ENCODE measurements at regions not wholly inside any gene's neighbourhood (a gene's known extent, or its start where the extent isn't known, plus 50 kb on each side); places are given as distances from the start of the nearest gene placed in this dataset.

GRCh38 chr10:55141892-55142291 lies 340.9 kb upstream of the PCDH15 start:
- no peaks in the 10 kb centered on the region for H3K36me3 Mint-ChIP-seq
- POLR2A ChIA-PET = no interaction called here
- H3K9me3 Mint-ChIP-seq = peaks cover 5% of the 10 kb centered on the region; the same call in 1 of the 2 replicates
- peaks cover 10% of the 10 kb centered on the region for H3K4me1 Mint-ChIP-seq
- ATAC-seq (no peak), DNase-seq (ENCODE audit: low spot score) (no peak)
- no peak overlapping the region for H3K27ac Mint-ChIP-seq
- TF ChIP-seq ZNF416 (CRISPR knock-in tag; IDR thresholded peaks at IDR 0.05) (no peak), NR1H2 (CRISPR knock-in tag; IDR thresholded peaks at IDR 0.05) (no peak), IRF2 (CRISPR knock-in tag; IDR thresholded peaks at IDR 0.05; ENCODE audit: borderline replicate concordance, low read depth) (no peak), E2F5 (CRISPR knock-in tag; IDR thresholded peaks at IDR 0.05) (no peak), GTF2I (CRISPR knock-in tag; conservative IDR thresholded peaks at IDR 0.05) (no peak), MYBL2 (CRISPR knock-in tag; IDR thresholded peaks at IDR 0.05) (no peak), ZNF121 (CRISPR knock-in tag; IDR thresholded peaks at IDR 0.05) (no peak), ATF2 (CRISPR knock-in tag; IDR thresholded peaks at IDR 0.05; ENCODE audit: borderline replicate concordance, low read depth) (no peak), FOXJ3 (CRISPR knock-in tag; IDR thresholded peaks at IDR 0.05; ENCODE audit: borderline replicate concordance) (no peak), MLX (CRISPR knock-in tag; IDR thresholded peaks at IDR 0.05) (no peak), ZNF425 (CRISPR knock-in tag; conservative IDR thresholded peaks at IDR 0.05) (no peak), NFYB (CRISPR knock-in tag; conservative IDR thresholded peaks at IDR 0.05; ENCODE audit: low read depth) (no peak), TEAD1 (CRISPR knock-in tag; IDR thresholded peaks at IDR 0.05) (no peak)
- CTCF ChIA-PET = no interaction called here
- no peaks in the 10 kb centered on the region for H3K27me3 Mint-ChIP-seq (ENCODE audit: low read depth)
- H3K4me3 Mint-ChIP-seq = no peak overlapping the region

- peaks cover 4% of the 10 kb centered on the region; the same call in 1 of the 2 replicates for H3K9me3 Mint-ChIP-seq
- H3K4me3 Mint-ChIP-seq = no peak overlapping the region
- no peaks in the 10 kb centered on the region for H3K27me3 Mint-ChIP-seq (ENCODE audit: low read depth)
- H3K4me1 Mint-ChIP-seq = peaks cover 6% of the 10 kb centered on the region
- H3K36me3 Mint-ChIP-seq = no peaks in the 10 kb centered on the region
- H3K27ac Mint-ChIP-seq = no peak overlapping the region
- CTCF ChIA-PET = no interaction called here
- ATAC-seq = no peak
- no peak for TF ChIP-seq GTF2I (CRISPR knock-in tag; conservative IDR thresholded peaks at IDR 0.05)
- POLR2A ChIA-PET = no interaction called here
- DNase-seq (ENCODE audit: low spot score) = no peak
These were observed 336.0 kb upstream of the PCDH15 start for GRCh38 chr10:55137063-55137462.

GRCh38 chr10:55104738-55105137 lies 303.7 kb upstream of the PCDH15 start:
- no peaks in the 10 kb centered on the region for H3K9me3 Mint-ChIP-seq
- DNase-seq (ENCODE audit: low spot score) (no peak), ATAC-seq (no peak)
- H3K4me3 Mint-ChIP-seq = no peak overlapping the region
- no peaks in the 10 kb centered on the region for H3K36me3 Mint-ChIP-seq
- ChIA-PET CTCF (interaction anchor here (1.1 kb wide), 1 partner anchor 13 kb away, joined by 5 read pairs; no protein-coding TSS in a partner anchor), POLR2A (no interaction called here)
- H3K27me3 Mint-ChIP-seq (ENCODE audit: low read depth) = no peaks in the 10 kb centered on the region
- peaks cover 7% of the 10 kb centered on the region for H3K4me1 Mint-ChIP-seq
- no peak overlapping the region for H3K27ac Mint-ChIP-seq
- TF ChIP-seq ZNF121 (CRISPR knock-in tag; IDR thresholded peaks at IDR 0.05) (no peak), USF2 (CRISPR knock-in tag; IDR thresholded peaks at IDR 0.05) (no peak), FOXJ3 (CRISPR knock-in tag; IDR thresholded peaks at IDR 0.05; ENCODE audit: borderline replicate concordance) (no peak), ZBTB21 (CRISPR knock-in tag; IDR thresholded peaks at IDR 0.05; ENCODE audit: borderline replicate concordance) (no peak), TEAD1 (CRISPR knock-in tag; IDR thresholded peaks at IDR 0.05) (no peak), AR (CRISPR knock-in tag; IDR thresholded peaks at IDR 0.05) (no peak), TCF7 (CRISPR knock-in tag; IDR thresholded peaks at IDR 0.05; ENCODE audit: low read depth) (no peak), GTF2I (CRISPR knock-in tag; conservative IDR thresholded peaks at IDR 0.05) (no peak), ATF2 (CRISPR knock-in tag; IDR thresholded peaks at IDR 0.05; ENCODE audit: borderline replicate concordance, low read depth) (no peak), FOXK1 (CRISPR knock-in tag; IDR thresholded peaks at IDR 0.05) (no peak), CBFB (CRISPR knock-in tag; IDR thresholded peaks at IDR 0.05; ENCODE audit: low read depth) (no peak)

Measured in WTC11 (cell line).